ENCODE measurements at regions not wholly inside any gene's neighbourhood (a gene's known extent, or its start where the extent isn't known, plus 50 kb on each side); places are given as distances from the start of the nearest gene placed in this dataset.

DNA sequence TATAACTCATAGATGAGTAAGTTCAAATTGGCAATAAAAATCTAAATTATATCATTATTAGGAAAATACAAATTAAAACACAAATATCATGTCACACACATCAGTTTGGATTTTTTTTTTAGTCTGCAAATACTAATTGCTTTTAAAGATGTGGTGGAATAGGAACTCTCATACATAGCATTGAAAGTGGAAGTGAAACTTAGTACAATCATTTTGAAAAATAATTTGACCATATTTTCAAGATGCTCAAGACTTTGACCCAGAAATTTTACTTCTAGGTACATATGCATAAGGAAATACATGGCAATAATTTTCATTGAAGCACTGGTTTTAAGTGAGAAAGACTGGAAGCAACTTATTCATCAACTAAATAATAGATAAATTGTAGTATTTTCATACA is 147.5 kb upstream of the SMIM31 start:
- no peak overlapping the region for H3K4me3 ChIP-seq (ENCODE audit: low read depth, low read length)
- TF ChIP-seq, protein P1, sequence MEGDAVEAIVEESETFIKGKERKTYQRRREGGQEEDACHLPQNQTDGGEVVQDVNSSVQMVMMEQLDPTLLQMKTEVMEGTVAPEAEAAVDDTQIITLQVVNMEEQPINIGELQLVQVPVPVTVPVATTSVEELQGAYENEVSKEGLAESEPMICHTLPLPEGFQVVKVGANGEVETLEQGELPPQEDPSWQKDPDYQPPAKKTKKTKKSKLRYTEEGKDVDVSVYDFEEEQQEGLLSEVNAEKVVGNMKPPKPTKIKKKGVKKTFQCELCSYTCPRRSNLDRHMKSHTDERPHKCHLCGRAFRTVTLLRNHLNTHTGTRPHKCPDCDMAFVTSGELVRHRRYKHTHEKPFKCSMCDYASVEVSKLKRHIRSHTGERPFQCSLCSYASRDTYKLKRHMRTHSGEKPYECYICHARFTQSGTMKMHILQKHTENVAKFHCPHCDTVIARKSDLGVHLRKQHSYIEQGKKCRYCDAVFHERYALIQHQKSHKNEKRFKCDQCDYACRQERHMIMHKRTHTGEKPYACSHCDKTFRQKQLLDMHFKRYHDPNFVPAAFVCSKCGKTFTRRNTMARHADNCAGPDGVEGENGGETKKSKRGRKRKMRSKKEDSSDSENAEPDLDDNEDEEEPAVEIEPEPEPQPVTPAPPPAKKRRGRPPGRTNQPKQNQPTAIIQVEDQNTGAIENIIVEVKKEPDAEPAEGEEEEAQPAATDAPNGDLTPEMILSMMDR (IDR thresholded peaks at IDR 0.05; ENCODE audit: borderline replicate concordance, insufficient read depth, low read depth, low read length) = no peak

DNA sequence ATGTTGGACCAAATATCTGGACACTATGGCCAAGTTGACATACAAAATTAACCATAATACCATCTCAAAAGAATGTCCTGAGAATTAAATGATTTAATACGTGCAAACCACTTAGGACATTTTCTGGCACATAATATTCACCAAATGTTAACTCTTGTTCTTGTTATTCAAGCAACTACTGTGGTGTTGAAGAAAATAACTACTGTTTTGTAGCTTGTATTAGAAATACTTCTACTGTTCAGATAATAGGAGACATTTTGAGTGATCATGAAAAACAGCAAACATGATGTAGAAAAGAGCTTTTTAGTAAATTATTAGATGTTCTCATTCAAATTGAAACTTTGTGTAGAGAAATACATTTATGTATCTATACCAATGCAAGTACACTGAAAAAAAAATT is 140.7 kb upstream of the SMIM31 start:
- H3K4me3 ChIP-seq (ENCODE audit: low read depth, low read length) = no peak overlapping the region
- TF ChIP-seq, protein P1 (IDR thresholded peaks at IDR 0.05; ENCODE audit: borderline replicate concordance, insufficient read depth, low read depth, low read length) = no peak

DNA sequence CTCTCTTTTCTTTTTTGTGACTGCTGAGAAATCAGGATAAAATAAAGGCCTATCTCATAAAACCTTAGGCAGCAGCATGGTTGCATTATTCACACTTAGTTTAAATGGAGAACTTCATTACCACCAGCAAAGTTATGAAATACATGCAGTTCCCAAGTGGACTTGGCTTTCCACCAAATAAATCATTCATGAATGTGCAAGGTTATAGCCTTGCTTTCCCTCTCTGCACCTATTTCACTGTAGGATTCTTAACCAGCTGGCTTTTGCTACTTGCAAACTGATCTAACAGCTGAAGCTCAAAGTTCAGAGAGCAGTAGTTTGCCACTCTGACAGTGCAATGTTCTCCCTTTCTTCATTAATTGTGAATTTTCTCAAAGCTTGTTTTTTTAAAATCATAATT is 140.1 kb upstream of the SMIM31 start:
- TF ChIP-seq, protein P1 (IDR thresholded peaks at IDR 0.05; ENCODE audit: borderline replicate concordance, insufficient read depth, low read depth, low read length) = no peak
- no peak overlapping the region for H3K4me3 ChIP-seq (ENCODE audit: low read depth, low read length)

DNA sequence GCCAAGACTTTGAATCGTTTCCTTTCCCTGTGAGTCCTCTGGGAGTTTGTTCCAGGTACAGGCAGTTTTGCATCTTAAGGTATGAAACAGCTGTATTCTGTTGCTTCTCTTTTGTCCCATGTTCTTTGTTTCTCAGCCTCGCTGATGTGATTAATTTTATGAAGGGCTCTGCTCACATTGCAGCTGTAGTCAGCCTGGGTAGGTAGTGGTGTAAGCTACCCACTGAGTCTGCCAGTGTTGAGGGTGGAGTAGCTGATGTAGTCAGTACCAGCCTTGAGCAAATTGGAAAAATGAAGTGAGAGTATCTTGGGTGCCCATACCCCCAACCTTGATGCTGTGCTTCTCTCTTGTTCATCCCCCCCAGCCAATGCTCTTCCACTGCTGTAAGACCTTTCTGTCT is 139.6 kb upstream of the SMIM31 start:
- no peak overlapping the region for H3K4me3 ChIP-seq (ENCODE audit: low read depth, low read length)
- TF ChIP-seq, protein P1 (IDR thresholded peaks at IDR 0.05; ENCODE audit: borderline replicate concordance, insufficient read depth, low read depth, low read length) = no peak

DNA sequence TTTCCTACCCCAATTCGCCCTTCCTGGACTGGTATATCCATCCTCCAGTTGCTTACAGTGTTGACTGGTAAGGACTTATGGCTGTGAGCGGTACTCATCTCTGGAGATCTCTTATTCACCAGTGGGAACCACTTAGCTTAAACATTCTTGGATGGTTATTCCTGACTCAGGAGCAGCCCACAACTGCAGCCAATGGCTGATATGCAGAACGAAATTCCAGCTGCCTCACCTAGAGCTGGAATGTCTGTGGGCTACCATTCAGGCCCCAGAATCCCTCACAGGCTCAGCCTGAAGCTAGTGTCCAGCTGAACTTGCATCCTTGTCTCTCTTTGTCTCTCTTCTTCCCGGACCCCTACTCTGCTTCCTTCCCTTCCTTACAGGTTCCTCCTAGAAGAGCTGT is 138.9 kb upstream of the SMIM31 start:
- H3K4me3 ChIP-seq (ENCODE audit: low read depth, low read length) = no peak overlapping the region
- TF ChIP-seq, protein P1 (IDR thresholded peaks at IDR 0.05; ENCODE audit: borderline replicate concordance, insufficient read depth, low read depth, low read length) = no peak

DNA sequence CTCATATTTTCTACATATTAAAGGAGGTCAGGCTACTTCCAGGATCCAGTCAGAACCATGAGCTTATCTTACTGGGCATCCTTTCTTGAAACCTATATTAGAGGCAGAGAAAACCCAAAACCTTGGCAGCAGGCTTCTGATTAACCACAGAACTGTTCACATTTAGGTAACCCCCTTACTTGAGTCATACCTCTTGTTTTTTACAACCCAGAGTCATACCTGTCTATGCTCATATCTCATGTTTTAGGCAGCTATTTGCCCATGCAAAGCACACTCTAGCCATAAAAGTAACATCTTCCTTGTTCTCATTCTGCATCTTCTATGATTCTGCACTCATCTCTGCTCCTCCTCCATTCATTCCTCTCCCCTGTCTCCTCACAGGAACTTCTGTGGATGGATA is 138.0 kb upstream of the SMIM31 start:
- no peak overlapping the region for H3K4me3 ChIP-seq (ENCODE audit: low read depth, low read length)
- TF ChIP-seq, protein P1 (IDR thresholded peaks at IDR 0.05; ENCODE audit: borderline replicate concordance, insufficient read depth, low read depth, low read length) = no peak

DNA sequence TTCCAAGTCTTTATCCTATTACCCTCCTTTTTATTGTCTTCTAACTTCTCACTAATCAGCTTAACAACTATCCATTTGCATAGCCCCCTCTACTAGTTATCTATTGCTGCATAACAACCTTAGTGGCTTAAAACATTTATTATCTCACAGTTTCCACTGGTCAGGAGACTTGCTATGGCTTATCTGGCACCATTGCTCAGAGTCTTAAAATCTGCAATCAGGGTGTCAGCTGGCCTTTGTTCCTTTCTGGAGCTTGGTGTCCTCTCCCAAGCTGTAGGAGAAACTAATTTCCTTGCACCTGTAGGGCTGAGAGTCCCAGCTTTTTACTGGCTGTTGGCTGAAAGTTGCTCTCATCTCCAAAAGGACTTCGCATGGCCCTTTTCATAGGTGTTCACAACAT is 137.0 kb upstream of the SMIM31 start:
- TF ChIP-seq, protein P1 (IDR thresholded peaks at IDR 0.05; ENCODE audit: borderline replicate concordance, insufficient read depth, low read depth, low read length) = no peak
- H3K4me3 ChIP-seq (ENCODE audit: low read depth, low read length) = no peak overlapping the region
